KMS-11 (cell line): ENCODE measurements at regions not wholly inside any gene's neighbourhood (a gene's known extent, or its start where the extent isn't known, plus 50 kb on each side); places are given as distances from the start of the nearest gene placed in this dataset.
A peak's percentile ranks its signal among the peaks of the same experiment; 100 is the strongest.

Source experiments
- H2AFZ ChIP-seq: fragments of 200-600 bp; sonication (generic); 2 replicates; pipeline ENCODE4 v1.6.1; 2016; ENCODE audit warnings: antibody characterized with exemption, mixed run types, low read depth
- H3K27ac ChIP-seq: fragments of 200-600 bp; sonication (generic); 2 replicates; pipeline ENCODE4 v1.6.1; 2016; ENCODE audit warnings: mild to moderate bottlenecking, mixed run types
- H3K27me3 ChIP-seq: fragments of 200-600 bp; sonication (generic); 2 replicates; pipeline ENCODE4 v1.6.1; 2017; ENCODE audit warnings: mild to moderate bottlenecking, low read depth, mixed run types, moderate library complexity; ENCODE audit not compliant: insufficient read depth
- H3K36me3 ChIP-seq: fragments of 200-600 bp; sonication (generic); 2 replicates; pipeline ENCODE4 v1.6.1; 2017; ENCODE audit warnings: mild to moderate bottlenecking, mixed run types; ENCODE audit not compliant: insufficient read depth
- H3K4me1 ChIP-seq: fragments of 200-600 bp; sonication (generic); 2 replicates; pipeline ENCODE4 v1.6.1; 2016; ENCODE audit warnings: mild to moderate bottlenecking, low read depth, mixed run types; ENCODE audit not compliant: poor library complexity, severe bottlenecking
- H3K4me2 ChIP-seq: fragments of 200-600 bp; sonication (generic); 2 replicates; pipeline ENCODE4 v1.7.0; 2016; ENCODE audit warnings: mild to moderate bottlenecking, mixed run types
- H3K4me3 ChIP-seq: fragments of 200-600 bp; sonication (generic); IDR thresholded peaks from 2 replicates; pipeline ENCODE4 v1.6.1; 2017; ENCODE audit warnings: low read depth, low read length, mixed read lengths; ENCODE audit not compliant: insufficient read depth
- H3K79me2 ChIP-seq: fragments of 200-600 bp; sonication (generic); 2 replicates; pipeline ENCODE4 v1.6.1; 2016; ENCODE audit warnings: low read depth, mixed run types; ENCODE audit not compliant: insufficient read depth
- H3K9ac ChIP-seq: fragments of 200-600 bp; sonication (generic); 2 replicates; pipeline ENCODE4 v1.6.1; 2016; ENCODE audit warnings: mild to moderate bottlenecking, mixed run types
- H4K20me1 ChIP-seq: fragments of 200-600 bp; sonication (generic); 2 replicates; pipeline ENCODE4 v1.6.1; 2016; ENCODE audit warnings: mild to moderate bottlenecking, mixed run types; ENCODE audit not compliant: insufficient read depth
- TF ChIP-seq, protein P1 (sequence below): fragments of 200-600 bp; sonication (generic); conservative IDR thresholded peaks from 2 replicates; pipeline ENCODE4 v1.6.1; 2017; ENCODE audit warnings: low read depth, mild to moderate bottlenecking, antibody characterized with exemption, low read length, moderate library complexity, mixed read lengths

DNA sequence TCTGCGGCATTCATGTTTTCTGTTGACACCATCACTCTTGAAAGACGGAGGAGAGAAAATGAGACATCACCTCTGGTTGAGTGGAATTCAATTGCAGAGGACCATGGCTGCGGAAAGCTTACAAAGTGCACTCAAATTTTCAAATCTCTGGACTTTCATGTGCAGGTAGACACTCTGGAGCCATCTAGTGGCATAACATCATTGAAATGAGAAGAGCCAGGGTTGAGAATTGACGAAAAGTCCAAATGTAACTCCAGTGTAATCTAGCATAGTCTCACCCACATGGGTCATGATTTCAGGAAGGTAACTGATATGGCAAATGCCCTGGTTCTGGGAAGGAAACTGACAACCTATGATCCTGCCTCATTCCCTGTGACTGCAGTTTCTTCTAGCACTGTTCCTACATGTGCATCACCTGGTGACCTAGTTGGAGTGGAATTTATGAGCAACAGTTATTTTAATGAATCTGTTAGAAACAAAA is 687.8 kb downstream of the KCNA4 start:
- H3K4me2 ChIP-seq, result no peak overlapping the region
- H2AFZ ChIP-seq, result no peak overlapping the region
- TF ChIP-seq, protein P1, sequence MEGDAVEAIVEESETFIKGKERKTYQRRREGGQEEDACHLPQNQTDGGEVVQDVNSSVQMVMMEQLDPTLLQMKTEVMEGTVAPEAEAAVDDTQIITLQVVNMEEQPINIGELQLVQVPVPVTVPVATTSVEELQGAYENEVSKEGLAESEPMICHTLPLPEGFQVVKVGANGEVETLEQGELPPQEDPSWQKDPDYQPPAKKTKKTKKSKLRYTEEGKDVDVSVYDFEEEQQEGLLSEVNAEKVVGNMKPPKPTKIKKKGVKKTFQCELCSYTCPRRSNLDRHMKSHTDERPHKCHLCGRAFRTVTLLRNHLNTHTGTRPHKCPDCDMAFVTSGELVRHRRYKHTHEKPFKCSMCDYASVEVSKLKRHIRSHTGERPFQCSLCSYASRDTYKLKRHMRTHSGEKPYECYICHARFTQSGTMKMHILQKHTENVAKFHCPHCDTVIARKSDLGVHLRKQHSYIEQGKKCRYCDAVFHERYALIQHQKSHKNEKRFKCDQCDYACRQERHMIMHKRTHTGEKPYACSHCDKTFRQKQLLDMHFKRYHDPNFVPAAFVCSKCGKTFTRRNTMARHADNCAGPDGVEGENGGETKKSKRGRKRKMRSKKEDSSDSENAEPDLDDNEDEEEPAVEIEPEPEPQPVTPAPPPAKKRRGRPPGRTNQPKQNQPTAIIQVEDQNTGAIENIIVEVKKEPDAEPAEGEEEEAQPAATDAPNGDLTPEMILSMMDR, result peak; percentile 59
- H3K79me2 ChIP-seq, result no peaks in the 10 kb centered on the region
- H3K9ac ChIP-seq, result no peak overlapping the region
- no peaks in the 10 kb centered on the region for H3K36me3 ChIP-seq
- no peaks in the 10 kb centered on the region for H3K27me3 ChIP-seq
- H3K4me3 ChIP-seq, result no peak overlapping the region
- H3K27ac ChIP-seq, result no peak overlapping the region
- H4K20me1 ChIP-seq, result no peaks in the 10 kb centered on the region
- peaks cover 3% of the 10 kb centered on the region for H3K4me1 ChIP-seq

DNA sequence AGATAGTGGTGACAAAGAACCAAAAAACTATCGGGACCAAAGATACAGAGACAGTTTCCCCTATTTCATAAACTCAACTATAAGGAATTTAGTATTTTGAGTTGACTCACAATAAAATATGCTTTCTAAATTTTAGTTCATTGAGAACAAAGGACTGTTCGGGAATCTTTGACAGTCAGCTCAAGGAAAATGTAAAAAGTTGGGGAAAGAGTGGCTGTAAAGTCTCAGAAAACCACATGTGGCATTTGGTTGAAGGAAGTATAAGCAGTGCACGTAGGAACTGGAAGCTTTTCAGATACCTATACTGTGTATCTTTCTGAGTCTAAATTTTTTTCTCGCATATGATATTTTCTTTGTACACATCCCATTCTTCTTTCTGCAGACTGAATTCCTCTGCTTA is 688.9 kb downstream of the KCNA4 start:
- H3K4me1 ChIP-seq, result no peaks in the 10 kb centered on the region
- no peak overlapping the region for H3K4me2 ChIP-seq
- no peak overlapping the region for H3K9ac ChIP-seq
- no peaks in the 10 kb centered on the region for H3K36me3 ChIP-seq
- TF ChIP-seq, protein P1, result no peak
- H3K4me3 ChIP-seq, result no peak overlapping the region
- no peak overlapping the region for H3K27ac ChIP-seq
- no peak overlapping the region for H2AFZ ChIP-seq
- no peaks in the 10 kb centered on the region for H3K79me2 ChIP-seq
- no peaks in the 10 kb centered on the region for H4K20me1 ChIP-seq
- no peaks in the 10 kb centered on the region for H3K27me3 ChIP-seq

GRCh38 chr11:29326757-29327156 is 690.1 kb downstream of the KCNA4 start:
- Histone ChIP-seq H3K4me1 (no peaks in the 10 kb centered on the region), H3K4me2 (no peak overlapping the region), H3K27ac (no peak overlapping the region), H3K79me2 (no peaks in the 10 kb centered on the region), H3K27me3 (no peaks in the 10 kb centered on the region), H3K4me3 (no peak overlapping the region), H2AFZ (no peak overlapping the region), H3K9ac (no peak overlapping the region), H4K20me1 (no peaks in the 10 kb centered on the region), H3K36me3 (no peaks in the 10 kb centered on the region)
- TF ChIP-seq, protein P1, result no peak

- Histone ChIP-seq H3K36me3 (no peaks in the 10 kb centered on the region), H3K27me3 (no peaks in the 10 kb centered on the region), H3K4me3 (no peak overlapping the region), H3K27ac (no peak overlapping the region), H4K20me1 (no peaks in the 10 kb centered on the region), H3K9ac (no peak overlapping the region), H2AFZ (no peak overlapping the region), H3K79me2 (no peaks in the 10 kb centered on the region), H3K4me1 (no peaks in the 10 kb centered on the region), H3K4me2 (no peak overlapping the region)
- TF ChIP-seq, protein P1, result no peak
Observed at GRCh38 chr11:29324328-29324727, 692.5 kb downstream of the KCNA4 start.
